Bronchial epithelial cell (primary cell): ENCODE measurements at regions not wholly inside any gene's neighbourhood (a gene's known extent, or its start where the extent isn't known, plus 50 kb on each side); places are given as distances from the start of the nearest gene placed in this dataset.
A peak's percentile ranks its signal among the peaks of the same experiment; 100 is the strongest.

ENCODE experiments used
- DNase-seq: peaks from one replicate; pipeline ENCODE4 v3.0.0-alpha.2; 2010; ENCODE audit warnings: low read depth
- FAIRE-seq: peaks from 2 replicates; lab custom pipeline; 2011; peaks lifted over from hg19 to GRCh38; lab: Jason Lieb, UNC
- H3K27me3 ChIP-seq: 2 replicates; pipeline ENCODE4 v1.5.1; 2011; ENCODE audit warnings: low read length; ENCODE audit not compliant: control insufficient read depth, insufficient read depth
- H3K36me3 ChIP-seq: 2 replicates; pipeline ENCODE4 v1.5.1; 2011; ENCODE audit warnings: low read length; ENCODE audit not compliant: control insufficient read depth, insufficient read depth
- H3K4me3 ChIP-seq: 2 replicates; pipeline ENCODE4 v1.5.1; 2011; ENCODE audit warnings: mild to moderate bottlenecking, low read depth, low read length, control low read depth
- CTCF ChIP-seq: IDR thresholded peaks from 2 replicates; pipeline ENCODE4 v1.5.1; 2011; ENCODE audit warnings: mild to moderate bottlenecking, moderate library complexity, low read length, control low read depth, inconsistent platforms; ENCODE audit not compliant: insufficient read depth, severe bottlenecking

DNA sequence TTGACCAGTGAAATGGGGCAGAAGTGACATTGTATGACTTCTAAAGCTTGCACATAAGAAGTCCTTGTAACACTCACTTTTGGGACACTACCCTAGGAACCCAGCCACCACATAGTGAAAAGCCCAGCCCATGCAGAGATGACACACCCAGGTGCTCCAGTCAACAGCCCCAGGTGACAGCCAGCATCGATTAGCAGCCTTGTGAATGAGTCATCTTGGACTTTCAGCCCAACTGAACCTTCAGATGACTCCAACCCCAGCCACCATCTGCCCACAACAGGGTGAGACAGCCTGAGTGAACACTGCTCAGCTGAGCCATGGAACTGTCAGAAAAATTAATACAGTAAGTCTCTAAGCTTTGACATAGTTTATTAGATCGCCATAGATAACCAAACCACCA is 458.6 kb downstream of the ZSWIM6 start:
- Histone ChIP-seq H3K4me3 (no peak overlapping the region), H3K27me3 (peaks cover 2% of the 10 kb centered on the region), H3K36me3 (no peaks in the 10 kb centered on the region)
- TF ChIP-seq CTCF, result no peak
- DNase-seq (peak; percentile 72), FAIRE-seq (no peak)

DNA sequence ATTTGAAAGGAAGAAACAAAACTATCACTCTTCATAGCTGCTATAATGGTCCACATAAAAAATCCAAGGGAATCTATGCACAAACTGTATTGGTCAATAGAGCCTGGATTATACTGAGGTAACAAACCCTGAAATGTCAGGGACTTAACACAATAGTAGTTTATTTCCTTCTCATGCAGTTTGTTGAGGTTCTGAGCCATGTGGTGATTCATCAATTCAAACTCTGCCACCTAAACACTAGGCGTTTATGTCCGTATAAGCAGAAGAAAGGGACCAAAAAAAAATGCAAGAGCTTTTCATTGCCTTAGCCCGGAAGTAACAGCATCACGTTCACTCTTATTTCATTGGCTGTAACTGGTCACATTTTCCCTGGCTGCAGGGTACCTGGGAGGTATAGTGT is 464.7 kb downstream of the ZSWIM6 start:
- Histone ChIP-seq H3K27me3 (peaks cover 2% of the 10 kb centered on the region), H3K36me3 (no peaks in the 10 kb centered on the region), H3K4me3 (no peak overlapping the region)
- FAIRE-seq (no peak), DNase-seq (peak; percentile 58)
- TF ChIP-seq CTCF, result no peak

DNA sequence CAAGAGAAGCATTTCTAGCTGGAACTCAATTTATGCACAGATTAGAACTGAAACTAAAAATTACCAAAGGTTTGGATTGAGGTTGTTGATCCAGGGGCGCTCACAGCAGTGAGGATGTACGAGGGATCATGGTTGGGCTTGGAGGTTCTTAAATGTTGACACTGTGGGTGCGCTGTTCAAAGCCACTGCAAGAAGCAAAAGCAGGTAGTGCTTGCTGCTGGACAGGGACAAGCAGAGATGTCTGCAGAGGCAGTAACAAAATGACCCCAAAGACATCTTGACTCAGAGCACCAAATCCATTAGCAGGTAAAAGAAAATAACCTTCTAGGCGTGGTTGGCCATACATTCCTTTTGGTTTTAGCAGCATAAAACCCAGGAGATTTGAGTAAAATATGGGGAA is 468.4 kb downstream of the ZSWIM6 start:
- Histone ChIP-seq H3K27me3 (no peaks in the 10 kb centered on the region), H3K36me3 (no peaks in the 10 kb centered on the region), H3K4me3 (no peak overlapping the region)
- FAIRE-seq, result no peak
- no peak for DNase-seq
- no peak for TF ChIP-seq CTCF

- DNase-seq (no peak), FAIRE-seq (no peak)
- no peaks in the 10 kb centered on the region for H3K27me3 ChIP-seq
- TF ChIP-seq CTCF, result no peak
- H3K4me3 ChIP-seq, result no peak overlapping the region
- no peaks in the 10 kb centered on the region for H3K36me3 ChIP-seq
These were observed 469.1 kb downstream of the ZSWIM6 start for GRCh38 chr5:61801174-61801573.

GRCh38 chr5:61802456-61802855 is 470.4 kb downstream of the ZSWIM6 start:
- DNase-seq (peak; percentile 22), FAIRE-seq (no peak)
- no peak for TF ChIP-seq CTCF
- no peaks in the 10 kb centered on the region for H3K27me3 ChIP-seq
- no peak overlapping the region for H3K4me3 ChIP-seq
- H3K36me3 ChIP-seq, result no peaks in the 10 kb centered on the region

DNA sequence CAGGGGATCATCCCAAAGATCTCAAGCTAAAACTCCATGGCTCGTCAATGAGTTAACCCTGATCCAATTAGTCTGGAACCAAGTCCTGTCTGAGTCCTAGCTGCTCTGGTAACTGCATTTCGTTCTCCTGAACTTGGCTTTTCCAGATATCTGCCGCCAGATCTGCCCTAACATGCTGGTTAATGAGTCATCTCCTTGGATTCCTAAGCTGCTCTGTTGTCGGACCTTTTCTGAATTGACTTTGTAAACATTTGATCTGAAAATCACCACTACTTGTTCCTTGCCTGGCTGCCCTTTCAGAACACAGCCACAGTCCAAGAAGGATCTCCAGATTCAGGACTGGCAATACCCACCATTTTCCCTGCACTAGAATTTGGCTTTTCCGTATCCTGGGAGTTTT is 473.0 kb downstream of the ZSWIM6 start:
- peak; percentile 95 for DNase-seq
- no peaks in the 10 kb centered on the region for H3K36me3 ChIP-seq
- H3K27me3 ChIP-seq, result no peaks in the 10 kb centered on the region
- peak; percentile 94 for FAIRE-seq
- TF ChIP-seq CTCF, result no peak
- H3K4me3 ChIP-seq, result no peak overlapping the region
